OCI-LY1 (cell line): ENCODE measurements at regions not wholly inside any gene's neighbourhood (a gene's known extent, or its start where the extent isn't known, plus 50 kb on each side); places are given as distances from the start of the nearest gene placed in this dataset.

Source experiments
- EZH2 ChIP-seq: fragments of 200-600 bp; sonication (generic), shearing (Covaris generic); IDR thresholded peaks from 2 replicates; pipeline ENCODE4 v1.8.0; 2017; ENCODE audit warnings: borderline replicate concordance, mixed run types, mild to moderate bottlenecking, antibody characterized with exemption, low read length, moderate library complexity, mixed read lengths
- TF ChIP-seq, protein P1 (sequence below): fragments of 200-600 bp; sonication (generic), shearing (Covaris generic); IDR thresholded peaks from 2 replicates; pipeline ENCODE4 v1.5.1; 2017; ENCODE audit warnings: mild to moderate bottlenecking, antibody characterized with exemption, low read length, moderate library complexity, mixed read lengths

DNA sequence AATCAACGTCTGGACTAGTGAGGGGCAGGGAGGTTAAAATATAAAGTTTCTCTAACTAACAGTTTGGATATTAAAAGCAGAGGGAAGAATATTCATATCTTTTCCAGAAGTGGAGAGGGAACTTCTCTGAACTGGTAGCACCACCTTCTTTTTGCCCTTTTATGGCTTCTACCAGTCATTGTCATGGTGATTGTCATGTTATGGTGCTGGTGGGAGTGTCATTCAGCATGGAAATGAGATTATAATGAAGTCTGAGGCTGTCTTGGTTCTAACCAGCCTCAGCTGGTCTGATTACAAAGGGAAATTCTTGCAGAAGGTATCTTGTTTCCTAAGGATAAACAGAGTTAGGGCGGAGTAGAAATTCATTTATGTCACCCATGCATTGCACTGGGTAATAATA is 523.8 kb downstream of the ZWINT start:
- no peak for TF ChIP-seq EZH2
- TF ChIP-seq, protein P1, sequence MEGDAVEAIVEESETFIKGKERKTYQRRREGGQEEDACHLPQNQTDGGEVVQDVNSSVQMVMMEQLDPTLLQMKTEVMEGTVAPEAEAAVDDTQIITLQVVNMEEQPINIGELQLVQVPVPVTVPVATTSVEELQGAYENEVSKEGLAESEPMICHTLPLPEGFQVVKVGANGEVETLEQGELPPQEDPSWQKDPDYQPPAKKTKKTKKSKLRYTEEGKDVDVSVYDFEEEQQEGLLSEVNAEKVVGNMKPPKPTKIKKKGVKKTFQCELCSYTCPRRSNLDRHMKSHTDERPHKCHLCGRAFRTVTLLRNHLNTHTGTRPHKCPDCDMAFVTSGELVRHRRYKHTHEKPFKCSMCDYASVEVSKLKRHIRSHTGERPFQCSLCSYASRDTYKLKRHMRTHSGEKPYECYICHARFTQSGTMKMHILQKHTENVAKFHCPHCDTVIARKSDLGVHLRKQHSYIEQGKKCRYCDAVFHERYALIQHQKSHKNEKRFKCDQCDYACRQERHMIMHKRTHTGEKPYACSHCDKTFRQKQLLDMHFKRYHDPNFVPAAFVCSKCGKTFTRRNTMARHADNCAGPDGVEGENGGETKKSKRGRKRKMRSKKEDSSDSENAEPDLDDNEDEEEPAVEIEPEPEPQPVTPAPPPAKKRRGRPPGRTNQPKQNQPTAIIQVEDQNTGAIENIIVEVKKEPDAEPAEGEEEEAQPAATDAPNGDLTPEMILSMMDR: no peak
